ENCODE measurements at regions not wholly inside any gene's neighbourhood (a gene's known extent, or its start where the extent isn't known, plus 50 kb on each side); places are given as distances from the start of the nearest gene placed in this dataset.

DNA sequence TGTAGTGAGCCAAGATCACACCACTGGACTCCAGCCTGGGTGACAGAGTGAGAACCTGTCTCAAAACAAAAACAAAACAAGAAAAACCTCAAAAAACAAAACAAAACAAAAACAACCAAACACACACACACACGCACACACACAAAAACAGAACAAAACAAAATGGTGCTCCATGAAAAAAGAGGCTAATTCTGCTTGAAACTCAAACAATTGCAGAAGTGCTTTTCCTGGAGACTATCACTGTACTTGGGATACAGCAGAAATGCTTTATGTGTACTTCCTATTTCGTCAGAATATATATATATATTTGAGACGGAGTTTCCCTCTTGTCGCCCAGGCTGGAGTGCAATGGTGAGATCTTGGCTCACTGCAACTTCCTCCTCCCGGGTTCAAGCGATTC is 49.9 kb upstream of the HSPA9 start:
- no peak for DNase-seq (ENCODE audit: low read depth)
- H3K4me3 ChIP-seq (ENCODE audit: low read depth, low read length): no peak overlapping the region
- TF ChIP-seq, protein P1, sequence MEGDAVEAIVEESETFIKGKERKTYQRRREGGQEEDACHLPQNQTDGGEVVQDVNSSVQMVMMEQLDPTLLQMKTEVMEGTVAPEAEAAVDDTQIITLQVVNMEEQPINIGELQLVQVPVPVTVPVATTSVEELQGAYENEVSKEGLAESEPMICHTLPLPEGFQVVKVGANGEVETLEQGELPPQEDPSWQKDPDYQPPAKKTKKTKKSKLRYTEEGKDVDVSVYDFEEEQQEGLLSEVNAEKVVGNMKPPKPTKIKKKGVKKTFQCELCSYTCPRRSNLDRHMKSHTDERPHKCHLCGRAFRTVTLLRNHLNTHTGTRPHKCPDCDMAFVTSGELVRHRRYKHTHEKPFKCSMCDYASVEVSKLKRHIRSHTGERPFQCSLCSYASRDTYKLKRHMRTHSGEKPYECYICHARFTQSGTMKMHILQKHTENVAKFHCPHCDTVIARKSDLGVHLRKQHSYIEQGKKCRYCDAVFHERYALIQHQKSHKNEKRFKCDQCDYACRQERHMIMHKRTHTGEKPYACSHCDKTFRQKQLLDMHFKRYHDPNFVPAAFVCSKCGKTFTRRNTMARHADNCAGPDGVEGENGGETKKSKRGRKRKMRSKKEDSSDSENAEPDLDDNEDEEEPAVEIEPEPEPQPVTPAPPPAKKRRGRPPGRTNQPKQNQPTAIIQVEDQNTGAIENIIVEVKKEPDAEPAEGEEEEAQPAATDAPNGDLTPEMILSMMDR (IDR thresholded peaks at IDR 0.05; ENCODE audit: control insufficient read depth, extremely low read depth, insufficient read depth): no peak
